HG02981 (cell line): ENCODE measurements at regions not wholly inside any gene's neighbourhood (a gene's known extent, or its start where the extent isn't known, plus 50 kb on each side); places are given as distances from the start of the nearest gene placed in this dataset.

Experiments used
- ATAC-seq: cut with Tn5 transposase; IDR thresholded peaks from one replicate; pipeline ENCODE4 v1.9.1; 2021; ENCODE audit warnings: mild to moderate bottlenecking, moderate library complexity; ENCODE audit not compliant: unreplicated experiment

GRCh38 chr7:69130396-69130795, 467.9 kb upstream of the AUTS2 start:
- no peak for ATAC-seq

- ATAC-seq, result no peak
Measured at GRCh38 chr7:69134316-69134715, 464.0 kb upstream of the AUTS2 start.

DNA sequence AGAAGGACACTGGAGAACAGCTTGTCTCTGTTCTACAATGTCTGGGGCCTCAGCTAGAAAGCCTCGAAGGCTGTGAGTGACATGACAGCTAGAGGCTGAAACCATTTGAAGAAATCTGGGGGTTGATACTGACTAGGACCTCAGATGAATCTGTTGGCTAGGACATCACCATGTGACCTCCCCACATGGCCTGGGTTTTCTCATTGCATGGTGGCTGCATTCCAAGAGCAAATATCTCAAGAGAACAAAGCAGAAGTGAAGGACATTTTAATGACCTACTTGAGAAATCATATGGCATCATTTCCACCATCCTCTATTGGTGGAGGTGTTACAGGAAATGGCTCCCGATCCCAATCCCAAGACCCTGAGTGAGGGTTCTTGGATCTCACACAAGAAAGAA, 450.6 kb upstream of the AUTS2 start:
- ATAC-seq, result no peak

DNA sequence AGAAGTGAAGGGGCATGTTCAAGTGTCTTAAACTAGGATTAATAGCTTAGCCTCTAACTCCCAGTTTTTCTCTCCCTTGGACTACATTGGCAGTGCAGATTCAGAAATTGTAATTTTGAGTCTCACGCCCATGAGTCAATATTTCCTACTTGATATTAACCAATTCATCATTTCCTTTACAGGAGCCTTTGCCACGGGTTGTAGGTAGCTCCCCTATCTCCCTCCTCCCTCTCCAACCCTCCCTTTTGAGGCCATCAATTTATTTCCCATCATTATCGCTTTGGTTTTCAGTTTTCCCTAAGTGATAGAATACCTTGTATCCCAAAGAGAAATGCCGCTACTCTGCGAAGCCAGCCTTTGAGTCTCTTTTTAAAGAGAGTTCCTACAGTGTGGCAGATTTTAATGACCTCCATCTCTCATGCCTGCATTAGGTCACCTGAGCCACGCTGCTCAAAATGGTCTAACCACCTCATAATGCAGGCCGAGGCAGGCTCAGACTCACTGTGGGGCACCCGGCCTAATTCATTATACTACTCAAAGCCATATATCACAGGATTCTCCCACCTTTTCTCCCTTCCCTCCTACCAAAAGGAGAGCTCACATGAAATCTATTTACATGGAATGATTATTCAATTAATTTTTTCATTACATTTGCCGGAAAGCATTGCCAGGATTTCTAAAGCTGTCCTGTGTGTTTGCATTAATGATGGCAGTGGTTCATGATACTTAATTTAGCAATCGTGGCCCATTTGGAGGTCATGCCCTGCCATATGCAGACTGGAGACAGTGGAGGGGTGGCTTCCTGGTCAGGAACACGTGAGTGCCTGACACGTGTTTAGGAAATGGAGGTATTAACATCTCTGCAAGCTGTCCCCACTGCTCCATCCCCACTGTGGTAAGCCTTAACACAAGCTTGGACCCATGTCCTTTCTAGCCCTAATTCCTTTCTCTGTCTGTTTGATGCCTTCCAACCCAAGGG, 448.2 kb upstream of the AUTS2 start:
- ATAC-seq, result no peak

DNA sequence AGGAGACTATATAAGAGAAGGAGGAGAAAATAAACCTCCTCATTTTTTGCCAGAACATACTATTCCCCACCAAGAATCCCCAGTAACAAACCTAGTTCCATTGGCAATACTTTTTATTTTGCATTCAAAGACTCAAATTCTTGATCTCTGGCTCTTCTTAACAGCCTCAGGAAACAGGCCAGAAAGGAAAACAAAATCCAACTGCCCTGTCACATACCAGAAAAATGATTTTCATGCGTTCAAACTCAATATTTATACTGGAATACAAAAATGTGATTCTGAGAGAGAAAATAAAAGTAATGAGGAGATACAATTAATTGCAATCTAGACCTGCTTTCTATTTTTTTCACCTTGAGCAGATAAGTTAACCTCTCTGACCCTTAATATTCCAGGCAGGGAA, 435.9 kb upstream of the AUTS2 start:
- no peak for ATAC-seq

DNA sequence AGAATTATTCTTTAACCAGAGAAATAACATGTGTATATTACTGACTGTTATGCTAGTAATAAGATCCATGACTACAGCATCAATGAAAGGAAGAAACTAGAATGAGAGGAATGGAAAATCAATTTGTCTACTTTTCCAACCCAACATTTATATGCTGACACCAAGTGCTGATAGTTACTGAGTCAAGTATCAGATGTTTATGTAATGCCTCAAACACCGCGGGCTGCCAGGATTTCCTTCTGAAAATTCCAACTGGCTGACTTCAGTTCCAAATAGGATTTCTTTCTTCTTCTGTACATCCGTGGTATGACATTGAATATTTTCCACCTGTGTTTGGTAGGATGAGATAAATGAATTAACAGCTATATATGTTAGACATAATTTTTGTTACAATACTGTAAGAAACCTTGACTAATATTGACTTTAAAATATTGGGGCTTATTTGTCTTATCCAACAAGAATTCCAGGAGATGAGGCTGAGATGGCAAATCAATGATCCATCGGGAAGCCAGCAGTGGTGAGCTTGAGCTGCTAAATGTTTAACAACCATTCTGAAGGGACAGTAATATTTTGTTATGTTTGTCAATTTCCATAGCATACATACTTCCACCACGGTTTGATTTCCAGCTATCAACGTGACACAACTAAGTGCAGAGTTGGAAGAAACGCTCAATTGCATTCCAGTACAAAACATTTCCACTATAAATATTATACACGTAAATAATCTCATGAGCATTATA, 435.2 kb upstream of the AUTS2 start:
- no peak for ATAC-seq

- no peak for ATAC-seq
Measured at GRCh38 chr7:69166979-69167516, 431.2 kb upstream of the AUTS2 start.

- ATAC-seq, result no peak
Measured at GRCh38 chr7:69169386-69169785, 428.9 kb upstream of the AUTS2 start.

DNA sequence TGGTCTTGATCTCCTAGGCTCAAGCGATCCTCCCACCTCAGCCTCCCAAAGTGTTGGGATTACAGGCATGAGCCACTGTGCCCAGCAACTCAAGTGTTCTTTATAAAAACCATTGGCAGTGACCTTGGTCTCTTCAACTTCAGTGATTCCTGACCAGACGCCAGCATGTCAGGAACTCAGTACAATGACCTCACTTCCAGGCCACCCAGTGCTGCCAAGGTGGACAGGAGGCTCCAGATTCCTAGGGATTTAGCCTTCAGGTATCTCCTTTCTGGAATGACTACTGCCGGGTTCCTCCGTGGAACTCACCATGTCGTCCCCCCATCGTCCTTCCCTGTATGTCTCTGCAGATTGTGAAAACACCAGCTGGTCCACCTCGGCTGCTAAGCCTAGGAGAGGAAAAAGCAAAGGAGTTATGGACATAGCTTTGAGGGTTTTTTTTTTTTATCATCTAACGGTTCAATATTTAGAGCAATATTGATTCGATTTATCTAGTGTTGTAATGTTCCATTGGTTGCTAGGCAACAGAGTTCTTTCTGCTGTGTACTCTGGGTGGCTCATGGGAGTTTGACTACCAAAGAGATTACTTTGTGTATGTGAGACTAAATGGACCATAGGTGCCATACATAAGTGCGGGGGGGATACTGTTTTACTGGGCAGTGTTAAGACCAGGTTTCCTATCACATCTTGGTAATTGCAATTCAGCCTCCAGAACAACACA, 425.8 kb upstream of the AUTS2 start:
- ATAC-seq, result no peak

GRCh38 chr7:69173341-69173740, 424.9 kb upstream of the AUTS2 start:
- no peak for ATAC-seq

DNA sequence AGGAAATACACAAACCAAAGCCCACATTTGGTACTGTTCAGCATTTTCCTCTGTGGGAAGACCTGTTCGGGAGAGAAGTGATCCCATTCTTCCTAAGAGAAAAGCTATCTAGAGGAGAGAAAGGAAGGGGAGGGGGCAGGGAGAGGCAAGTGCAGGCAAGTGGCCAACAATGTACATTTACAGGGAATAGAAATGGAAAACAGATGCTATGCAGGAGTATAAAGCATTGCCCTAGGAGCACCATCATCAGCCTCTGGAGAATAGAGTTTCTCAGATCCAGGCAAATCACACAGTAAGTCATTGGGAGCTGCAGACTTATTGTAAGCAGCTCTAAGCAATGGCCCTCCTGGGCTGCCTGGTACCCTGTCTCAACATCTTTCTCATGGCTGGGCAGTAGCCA, 424.4 kb upstream of the AUTS2 start:
- no peak for ATAC-seq

GRCh38 chr7:69176841-69177240, 421.4 kb upstream of the AUTS2 start:
- no peak for ATAC-seq

- ATAC-seq, result no peak
Measured at GRCh38 chr7:69177461-69177861, 420.8 kb upstream of the AUTS2 start.

DNA sequence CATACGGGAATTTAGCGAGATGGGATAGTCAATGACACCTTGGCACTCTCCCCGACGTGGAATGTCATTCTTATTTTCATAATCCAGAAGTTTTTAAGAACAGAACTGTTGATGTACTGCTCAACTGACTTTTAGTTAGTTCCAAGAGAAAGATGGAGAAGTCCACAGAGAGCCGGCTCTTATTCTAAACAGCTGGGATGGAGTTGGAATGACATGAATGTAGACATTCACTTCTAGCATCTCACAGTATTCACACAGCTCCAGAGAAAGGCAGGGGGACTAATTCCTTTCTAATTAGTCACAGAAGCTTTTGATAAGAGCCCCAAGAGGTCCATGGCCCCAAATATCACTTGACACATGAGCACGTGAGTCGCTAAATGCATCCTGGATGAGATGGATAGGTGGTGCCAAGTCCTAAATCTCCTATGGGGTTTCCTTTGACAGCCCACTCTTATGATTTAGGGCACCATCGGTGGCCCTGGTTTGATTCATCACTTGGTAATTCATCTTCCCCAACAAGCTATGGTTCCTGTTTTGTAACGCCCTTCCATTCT, 420.3 kb upstream of the AUTS2 start:
- ATAC-seq, result no peak

GRCh38 chr7:69180662-69181061, 417.6 kb upstream of the AUTS2 start:
- ATAC-seq, result no peak

- ATAC-seq, result no peak
Measured at GRCh38 chr7:69182596-69183467, 415.4 kb upstream of the AUTS2 start.

DNA sequence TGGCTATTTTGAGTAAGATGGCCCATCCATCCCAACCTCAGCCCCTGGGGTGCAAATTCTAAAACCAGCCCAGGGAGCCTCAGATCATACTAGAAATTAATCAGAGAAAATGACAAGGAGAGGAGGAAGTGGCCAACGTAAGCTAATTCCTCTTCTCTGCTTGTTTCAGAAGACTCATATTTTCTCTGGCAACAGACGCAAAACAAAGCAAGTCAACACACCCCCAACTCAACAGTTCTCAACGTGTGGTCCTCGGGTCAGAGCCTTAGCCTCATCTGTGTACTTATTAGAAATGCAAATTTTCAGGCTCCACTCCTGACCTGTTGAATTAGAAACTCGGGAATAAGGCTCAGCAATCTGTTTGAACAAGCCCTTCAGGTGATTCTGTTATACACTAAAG, 413.9 kb upstream of the AUTS2 start:
- no peak for ATAC-seq

DNA sequence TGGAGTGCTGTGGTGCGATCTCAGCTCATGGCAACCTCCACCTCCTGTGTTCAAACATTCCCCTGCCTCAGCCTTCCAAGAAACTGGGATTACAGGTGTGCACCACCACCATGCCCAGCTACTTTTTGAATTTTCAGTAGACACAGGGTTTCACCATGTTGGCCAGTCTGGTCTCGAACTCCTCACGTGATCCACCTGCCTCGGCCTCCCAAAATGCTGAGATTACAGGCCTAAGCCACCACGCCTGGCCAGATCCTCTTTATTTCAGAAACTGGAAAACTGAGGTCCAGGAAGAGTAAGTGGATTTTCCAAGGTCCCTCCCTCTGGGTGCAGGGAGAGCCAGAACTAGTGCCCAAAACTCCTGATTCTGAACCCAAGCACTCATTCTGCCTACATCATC, 413.1 kb upstream of the AUTS2 start:
- ATAC-seq, result no peak

DNA sequence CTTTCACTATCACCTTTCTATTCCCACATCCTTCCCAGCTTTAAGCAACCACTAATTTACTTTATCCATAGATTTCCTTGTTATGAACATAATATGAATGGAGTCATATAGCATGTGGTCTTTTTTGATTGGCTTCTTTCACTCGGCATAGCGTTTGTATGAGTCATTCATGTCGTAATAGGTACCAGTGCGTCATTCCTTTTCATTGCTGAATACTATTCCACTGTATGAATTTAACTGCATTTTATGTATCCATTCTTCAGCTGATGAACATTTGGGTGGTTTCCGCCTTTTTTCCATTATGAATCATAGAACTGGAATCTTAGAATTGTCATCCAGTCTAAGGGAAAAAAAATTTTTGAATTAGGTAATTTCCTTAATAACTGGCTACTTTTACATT, 411.3 kb upstream of the AUTS2 start:
- ATAC-seq, result no peak

DNA sequence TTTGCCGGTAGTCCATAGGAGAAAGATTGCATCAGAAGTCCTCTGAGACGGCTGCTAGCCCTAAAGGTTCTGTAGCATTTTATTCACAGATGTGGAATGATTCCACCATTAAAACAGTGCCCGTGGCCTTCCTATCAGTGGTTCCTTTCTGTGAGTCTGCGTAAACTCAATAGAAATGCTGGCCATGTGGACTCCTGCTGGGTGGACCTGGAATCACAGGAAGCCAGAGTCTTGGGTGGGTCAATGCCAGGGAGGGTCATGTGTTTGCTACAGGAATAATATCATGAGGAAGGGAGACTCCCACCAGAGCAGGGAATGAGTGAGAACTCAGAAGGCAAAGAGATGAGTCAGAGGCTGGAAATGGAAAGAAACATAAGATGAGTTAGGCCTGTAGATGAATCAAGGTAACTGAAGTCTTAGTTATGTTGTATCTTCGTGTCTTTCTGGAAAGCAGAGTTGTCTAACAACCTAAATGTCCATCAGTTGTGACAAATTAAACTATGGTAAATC, 410.4 kb upstream of the AUTS2 start:
- no peak for ATAC-seq
